AG10803 (cell line): ENCODE measurements at regions not wholly inside any gene's neighbourhood (a gene's known extent, or its start where the extent isn't known, plus 50 kb on each side); places are given as distances from the start of the nearest gene placed in this dataset.
"Not testable (repeated sequence)": the region's sequence is repeated elsewhere in the genome, so short reads cannot be mapped to it uniquely, and the experiment has no call there.

Source experiments
- DNase-seq: peaks from one replicate; pipeline ENCODE4 v3.0.0; 2010; ENCODE audit warnings: low read depth
- H3K4me3 ChIP-seq: 2 replicates; pipeline ENCODE4 v1.5.1; 2011; ENCODE audit warnings: mild to moderate bottlenecking, low read length, control low read depth
- TF ChIP-seq, protein P1 (sequence below): conservative IDR thresholded peaks from 2 replicates; pipeline ENCODE4 v1.5.1; 2011; ENCODE audit warnings: mild to moderate bottlenecking, low read length, control low read depth, inconsistent platforms

DNA sequence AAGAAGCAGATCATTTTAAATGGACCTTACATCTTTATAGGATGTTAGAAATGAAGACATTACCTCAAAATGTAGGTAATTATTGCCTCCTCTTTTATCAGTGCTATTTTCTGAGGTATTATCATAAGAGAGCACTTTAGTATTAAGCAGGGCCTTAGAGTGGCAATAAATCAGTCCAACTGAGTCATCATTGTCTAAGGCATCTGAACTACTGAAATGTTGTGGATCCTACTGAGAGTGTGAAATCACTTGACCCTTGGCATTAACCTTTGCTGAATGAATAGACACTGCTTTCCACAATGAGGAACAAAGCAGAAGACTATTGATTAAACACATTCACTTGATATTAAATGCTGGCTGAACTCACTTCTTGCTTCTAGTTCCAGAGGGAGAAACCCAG lies 224.6 kb upstream of the ARRDC3 start:
- TF ChIP-seq, protein P1, sequence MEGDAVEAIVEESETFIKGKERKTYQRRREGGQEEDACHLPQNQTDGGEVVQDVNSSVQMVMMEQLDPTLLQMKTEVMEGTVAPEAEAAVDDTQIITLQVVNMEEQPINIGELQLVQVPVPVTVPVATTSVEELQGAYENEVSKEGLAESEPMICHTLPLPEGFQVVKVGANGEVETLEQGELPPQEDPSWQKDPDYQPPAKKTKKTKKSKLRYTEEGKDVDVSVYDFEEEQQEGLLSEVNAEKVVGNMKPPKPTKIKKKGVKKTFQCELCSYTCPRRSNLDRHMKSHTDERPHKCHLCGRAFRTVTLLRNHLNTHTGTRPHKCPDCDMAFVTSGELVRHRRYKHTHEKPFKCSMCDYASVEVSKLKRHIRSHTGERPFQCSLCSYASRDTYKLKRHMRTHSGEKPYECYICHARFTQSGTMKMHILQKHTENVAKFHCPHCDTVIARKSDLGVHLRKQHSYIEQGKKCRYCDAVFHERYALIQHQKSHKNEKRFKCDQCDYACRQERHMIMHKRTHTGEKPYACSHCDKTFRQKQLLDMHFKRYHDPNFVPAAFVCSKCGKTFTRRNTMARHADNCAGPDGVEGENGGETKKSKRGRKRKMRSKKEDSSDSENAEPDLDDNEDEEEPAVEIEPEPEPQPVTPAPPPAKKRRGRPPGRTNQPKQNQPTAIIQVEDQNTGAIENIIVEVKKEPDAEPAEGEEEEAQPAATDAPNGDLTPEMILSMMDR = no peak
- no peak overlapping the region for H3K4me3 ChIP-seq
- DNase-seq = no peak

DNA sequence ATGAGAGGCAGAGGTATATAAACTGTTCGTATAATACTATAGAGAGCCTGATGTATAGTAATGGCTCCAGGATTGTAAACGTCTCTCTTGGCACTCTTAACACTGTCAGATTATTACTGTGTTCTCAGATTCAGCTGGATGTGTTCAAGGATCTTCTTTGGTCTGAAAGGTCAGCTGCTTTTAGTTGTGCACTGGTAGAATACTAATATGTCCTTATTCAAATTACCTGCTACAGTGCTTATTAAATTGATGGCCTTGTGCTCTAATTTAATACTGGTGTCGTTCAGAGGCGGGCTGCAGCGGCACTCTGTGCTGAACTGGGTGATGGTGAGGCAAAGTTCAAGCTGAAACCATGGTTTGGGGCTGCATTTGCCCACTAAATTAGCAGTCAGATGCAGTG lies 216.7 kb upstream of the ARRDC3 start:
- DNase-seq = no peak
- TF ChIP-seq, protein P1 = no peak
- no peak overlapping the region for H3K4me3 ChIP-seq

GRCh38 chr5:91598216-91598615 lies 215.1 kb upstream of the ARRDC3 start:
- no peak overlapping the region for H3K4me3 ChIP-seq
- TF ChIP-seq, protein P1 = no peak
- DNase-seq = no peak

- no peak for DNase-seq
- no peak overlapping the region for H3K4me3 ChIP-seq
- TF ChIP-seq, protein P1 = no peak
Observed at GRCh38 chr5:91595424-91595823, 212.3 kb upstream of the ARRDC3 start.

GRCh38 chr5:91591076-91591475 lies 208.0 kb upstream of the ARRDC3 start:
- DNase-seq = no peak
- no peak overlapping the region for H3K4me3 ChIP-seq

DNA sequence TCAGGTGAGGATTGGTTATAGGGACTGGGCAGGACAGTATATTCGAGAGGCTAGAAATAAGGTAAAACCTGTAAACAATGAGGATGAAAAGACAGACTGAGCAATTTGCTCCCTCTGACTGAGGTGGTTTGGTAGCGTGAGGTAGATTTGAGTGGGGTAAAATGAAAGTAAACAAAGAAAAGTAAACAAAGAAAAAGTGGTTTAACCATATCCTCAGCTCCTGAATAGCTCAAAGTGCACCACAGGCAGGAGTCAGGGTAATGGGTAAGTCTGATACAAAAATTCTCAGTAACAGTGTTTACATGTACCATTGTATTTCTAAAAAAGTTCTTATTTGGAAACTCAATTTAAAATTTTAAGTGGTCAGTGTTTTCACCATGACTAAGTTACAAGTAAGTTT lies 203.1 kb upstream of the ARRDC3 start:
- DNase-seq = no peak
- TF ChIP-seq, protein P1 = no peak

More at GRCh38 chr5:91591076-91591475, 208.0 kb upstream of the ARRDC3 start:
- TF ChIP-seq, protein P1 = no peak

GRCh38 chr5:91584352-91584751 lies 201.2 kb upstream of the ARRDC3 start:
- no peak overlapping the region for H3K4me3 ChIP-seq
- TF ChIP-seq, protein P1 = no peak

More for the DNA sequence above, 203.1 kb upstream of the ARRDC3 start:
- no peak overlapping the region for H3K4me3 ChIP-seq

DNA sequence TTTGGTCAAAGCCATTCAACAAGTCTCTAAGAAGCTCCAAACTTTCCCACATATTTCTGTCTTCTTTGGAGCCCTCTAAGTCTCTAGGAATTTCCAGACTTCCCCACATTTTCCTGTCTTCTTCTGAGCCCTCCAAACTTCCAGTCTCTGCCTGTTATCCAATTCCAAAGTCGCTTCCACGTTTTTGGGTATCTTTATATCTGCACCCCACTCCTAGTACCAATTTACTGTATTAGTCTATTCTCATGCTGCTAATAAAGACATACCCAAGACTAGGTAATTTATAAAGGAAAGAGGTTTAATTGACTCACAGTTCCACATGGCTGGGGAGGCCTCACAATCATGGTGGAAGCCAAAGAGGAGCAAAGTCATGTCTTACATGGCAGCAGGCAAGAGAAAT lies 182.9 kb upstream of the ARRDC3 start:
- DNase-seq, H3K4me3 ChIP-seq: not testable (repeated sequence)

More at GRCh38 chr5:91584352-91584751, 201.2 kb upstream of the ARRDC3 start:
- no peak for DNase-seq
